Heart left ventricle (tissue), 16 donors: ENCODE measurements at regions not wholly inside any gene's neighbourhood (a gene's known extent, or its start where the extent isn't known, plus 50 kb on each side); places are given as distances from the start of the nearest gene placed in this dataset.
A peak's percentile ranks its signal among the peaks of the same experiment; 100 is the strongest.

ENCODE experiments used
- ATAC-seq, 4 donors: fragments of 200-7000 bp; cut with Tn5 transposase; one replicate each; pipeline ENCODE4 v1.9.1; 2020 to 2022; ENCODE audit warnings: moderate library complexity in 4 of 4, mild to moderate bottlenecking in 3 of 4, moderate number of reproducible peaks in 1 of 4
- DNase-seq, 5 donors: peaks; one replicate each; pipeline ENCODE4 v3.0.0-alpha.2; 2020
- H3K27ac ChIP-seq, 12 donors: fragments of 200-600 bp; sonication (generic) in 4 of 12; one replicate each; pipeline versions ENCODE4 v1.5.0 to v1.8.0; 2016 to 2022; ENCODE audit warnings: mild to moderate bottlenecking in 2 of 12
- H3K27me3 ChIP-seq, 9 donors: fragments of 200-600 bp; sonication (generic) in 2 of 9; one replicate each; pipeline versions ENCODE4 v1.5.1 to v1.8.0; 2016 to 2022; ENCODE audit warnings: mild to moderate bottlenecking in 3 of 9
- H3K36me3 ChIP-seq, 9 donors: fragments of 200-600 bp; sonication (generic) in 2 of 9; one replicate each; pipeline versions ENCODE4 v1.5.0 to v1.8.0; 2018 to 2022; ENCODE audit warnings: mild to moderate bottlenecking in 2 of 9
- H3K4me1 ChIP-seq, 12 donors: fragments of 200-600 bp; sonication (generic) in 4 of 12; one replicate each; pipeline versions ENCODE4 v1.5.0 to v1.8.0; 2016 to 2022; ENCODE audit warnings: mild to moderate bottlenecking in 3 of 12
- H3K4me3 ChIP-seq, 12 donors: fragments of 200-600 bp; sonication (generic) in 4 of 12; one replicate each; pipeline versions ENCODE4 v1.5.0 to v1.8.0; 2017 to 2022; ENCODE audit warnings: mild to moderate bottlenecking in 9 of 12, moderate library complexity in 4 of 12
- H3K9me3 ChIP-seq, 12 donors: fragments of 200-600 bp; sonication (generic) in 4 of 12; one replicate each; pipeline versions ENCODE4 v1.5.0 to v1.8.0; 2016 to 2022; ENCODE audit warnings: mild to moderate bottlenecking in 1 of 12
- CTCF ChIP-seq, 12 donors: fragments of 200-600 bp; sonication (generic) in 4 of 12; IDR thresholded peaks; one replicate each; pipeline versions ENCODE4 v1.5.0 to v1.8.0; 2018 to 2022; ENCODE audit warnings: antibody characterized with exemption in 12 of 12, mild to moderate bottlenecking in 5 of 12
- POLR2A ChIP-seq, 2 donors: fragments of 450-650 bp; IDR thresholded peaks; one replicate each; pipeline ENCODE4 v1.6.1; 2017; ENCODE audit warnings: antibody characterized with exemption in 2 of 2, mild to moderate bottlenecking in 2 of 2, moderate library complexity in 2 of 2
- WGBS, 4 donors: extraction: QIAGEN DNeasy Blood & Tissue Kit in 2 of 4; methylation state at CpG; one replicate each; pipeline versions ENCODE4 v1.1.5 to v1.1.7; 2013 to 2018; 5-methylcytosine and 5-hydroxymethylcytosine counted together
- intact Hi-C, 10 donors: fragments of 100-400 bp; cut with DNase I; formaldehyde crosslinking; loops; one replicate each; pipeline versions ENCODE4 v1.11.1 to v1.14.2; 2022
- donor health status: ischemic (EF 13 %, LVEDD 7.1; RV severe dilation, severe dysfunction).
- donor health status: healthy with polysubstance abuse.
- donor health status: DM: no; HTN: yes; CAD: no.
- donor health status: DM: no; HTN: no; CAD: no.
- donor health status: ischemic (EF 25% LVEDD 6.9; RV normal size, moderate dysfunction).
- donor health status: ischemic (EF 25% LVEDD 5.7; RV mildly dilated, moderate dysfunction).
- donor health status: healthy.
- donor health status: DM: yes; HTN: yes; CAD: no.
- donor health status: ischemic (EF 35%, LVEDD 5.7; RV mildly dilated, moderate dysfunction).
- donor health status: nonischemic (EF 11% LVEDD 7.7; RV severe dilation, severe dysfunction).
- donor health status: DM: yes; HTN: yes; CAD: no.
- donor health status: PGD.
- donor health status: ischemic (EF 29% LVEDD 5.4; RV normal size, mild dysfunction).
- donor health status: nonischemic (EF 23%, LVEDD 6.1; RV moderate dilation, normal function).

- ATAC-seq (no peak), DNase-seq (no peak)
- Histone ChIP-seq H3K4me1 (peaks cover 0 to 13% (median 0%) of the 10 kb centered on the region in 12 donors), H3K27me3 (no peaks in the 10 kb centered on the region), H3K9me3 (no peaks in the 10 kb centered on the region), H3K36me3 (no peaks in the 10 kb centered on the region), H3K4me3 (no peak overlapping the region), H3K27ac (no peak overlapping the region)
- intact Hi-C loops = loop anchor here in 5 of 10 donors (10.0 kb wide), 1 partner anchor 474 kb away; the partner anchor contains the start of gene NRP1 (in 5 of the 5)
- WGBS, 4 donors = 71 to 77% (median 74%) methylated on average over 9 of the region's 9 CpGs
- TF ChIP-seq POLR2A (IDR thresholded peaks at IDR 0.05) = no peak
- TF ChIP-seq CTCF (IDR thresholded peaks at IDR 0.05) = no peak
These were observed 474.0 kb upstream of the NRP1 start for GRCh38 chr10:33808475-33808874.

GRCh38 chr10:33807531-33808359, 473.3 kb upstream of the NRP1 start:
- Histone ChIP-seq H3K4me3 (no peak overlapping the region), H3K36me3 (no peaks in the 10 kb centered on the region), H3K4me1 (peaks cover 0 to 16% (median 0%) of the 10 kb centered on the region in 12 donors), H3K27me3 (no peaks in the 10 kb centered on the region), H3K9me3 (no peaks in the 10 kb centered on the region), H3K27ac (no peak overlapping the region)
- ATAC-seq (no peak), DNase-seq (no peak)
- WGBS, 4 donors = 64 to 75% (median 70%) methylated on average over 11 of the region's 11 CpGs
- TF ChIP-seq CTCF (IDR thresholded peaks at IDR 0.05) (peak in 1 of 12 donors; percentile 7), POLR2A (IDR thresholded peaks at IDR 0.05) (no peak)
- intact Hi-C loops = loop anchor here in 5 of 10 donors (10.0 kb wide), 1 partner anchor 473 kb away; the partner anchor contains the start of gene NRP1 (in 5 of the 5)

GRCh38 chr10:33805831-33806230, 471.4 kb upstream of the NRP1 start:
- Histone ChIP-seq H3K36me3 (no peaks in the 10 kb centered on the region), H3K4me1 (peaks cover 0 to 22% (median 0%) of the 10 kb centered on the region in 12 donors), H3K9me3 (no peaks in the 10 kb centered on the region), H3K27ac (no peak overlapping the region), H3K27me3 (no peaks in the 10 kb centered on the region), H3K4me3 (no peak overlapping the region)
- 92 to 97% (median 95%) methylated on average over 2 of the region's 2 CpGs for WGBS, 4 donors
- TF ChIP-seq POLR2A (IDR thresholded peaks at IDR 0.05) = no peak
- no peak for TF ChIP-seq CTCF (IDR thresholded peaks at IDR 0.05)
- ATAC-seq (no peak), DNase-seq (no peak)
- intact Hi-C loops = loop anchor here in 5 of 10 donors (10.0 kb wide), 1 partner anchor 471 kb away; the partner anchor contains the start of gene NRP1 (in 5 of the 5)

GRCh38 chr10:33804584-33804983, 470.1 kb upstream of the NRP1 start:
- H3K9me3 ChIP-seq = no peaks in the 10 kb centered on the region
- no peaks in the 10 kb centered on the region for H3K27me3 ChIP-seq
- H3K27ac ChIP-seq = no peak overlapping the region
- no peaks in the 10 kb centered on the region for H3K36me3 ChIP-seq
- no peak for TF ChIP-seq CTCF (IDR thresholded peaks at IDR 0.05)
- no peak for TF ChIP-seq POLR2A (IDR thresholded peaks at IDR 0.05)
- intact Hi-C loops = loop anchor here in 7 of 10 donors (5.0 to 10.0 kb wide), 3 partner anchors 467 to 472 kb away; partner anchors contain the start of gene NRP1 (in 6 of the 7)
- WGBS, 4 donors = 87 to 93% (median 89%) methylated on average over 10 of the region's 10 CpGs
- no peak for ATAC-seq
- no peak overlapping the region for H3K4me3 ChIP-seq
- H3K4me1 ChIP-seq = peaks cover 0 to 28% (median 0%) of the 10 kb centered on the region in 12 donors
- no peak for DNase-seq
